ENCODE measurements at regions not wholly inside any gene's neighbourhood (a gene's known extent, or its start where the extent isn't known, plus 50 kb on each side); places are given as distances from the start of the nearest gene placed in this dataset.

- TF ChIP-seq POLR2A (IDR thresholded peaks at IDR 0.05) (no peak), POLR2AphosphoS5 (IDR thresholded peaks at IDR 0.05) (no peak)
- TF ChIP-seq, protein P1, sequence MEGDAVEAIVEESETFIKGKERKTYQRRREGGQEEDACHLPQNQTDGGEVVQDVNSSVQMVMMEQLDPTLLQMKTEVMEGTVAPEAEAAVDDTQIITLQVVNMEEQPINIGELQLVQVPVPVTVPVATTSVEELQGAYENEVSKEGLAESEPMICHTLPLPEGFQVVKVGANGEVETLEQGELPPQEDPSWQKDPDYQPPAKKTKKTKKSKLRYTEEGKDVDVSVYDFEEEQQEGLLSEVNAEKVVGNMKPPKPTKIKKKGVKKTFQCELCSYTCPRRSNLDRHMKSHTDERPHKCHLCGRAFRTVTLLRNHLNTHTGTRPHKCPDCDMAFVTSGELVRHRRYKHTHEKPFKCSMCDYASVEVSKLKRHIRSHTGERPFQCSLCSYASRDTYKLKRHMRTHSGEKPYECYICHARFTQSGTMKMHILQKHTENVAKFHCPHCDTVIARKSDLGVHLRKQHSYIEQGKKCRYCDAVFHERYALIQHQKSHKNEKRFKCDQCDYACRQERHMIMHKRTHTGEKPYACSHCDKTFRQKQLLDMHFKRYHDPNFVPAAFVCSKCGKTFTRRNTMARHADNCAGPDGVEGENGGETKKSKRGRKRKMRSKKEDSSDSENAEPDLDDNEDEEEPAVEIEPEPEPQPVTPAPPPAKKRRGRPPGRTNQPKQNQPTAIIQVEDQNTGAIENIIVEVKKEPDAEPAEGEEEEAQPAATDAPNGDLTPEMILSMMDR (IDR thresholded peaks at IDR 0.05) = no peak
Measured at GRCh38 chr18:61702007-61702406, 190.8 kb downstream of the RNF152 start.
